Uterus (tissue), 3 donors: ENCODE measurements at regions not wholly inside any gene's neighbourhood (a gene's known extent, or its start where the extent isn't known, plus 50 kb on each side); places are given as distances from the start of the nearest gene placed in this dataset.
"Not testable (repeated sequence)": the region's sequence is repeated elsewhere in the genome, so short reads cannot be mapped to it uniquely, and the experiment has no call there.

ENCODE experiments used
- DNase-seq, 2 donors: peaks; one replicate each; pipeline ENCODE4 v3.0.0-alpha.2; 2019 to 2020
- H3K27ac ChIP-seq, 2 donors: fragments of 200-600 bp; sonication (generic); 1 replicate in 1 of 2; 2 replicates in 1 of 2; pipeline ENCODE4 v1.5.1; 2016 to 2018
- H3K27me3 ChIP-seq, 2 donors: fragments of 200-600 bp; sonication (generic); one replicate each; pipeline ENCODE4 v1.5.1; 2018 to 2019; ENCODE audit warnings: control low read depth in 1 of 2
- H3K36me3 ChIP-seq, 2 donors: fragments of 200-600 bp; sonication (generic); one replicate each; pipeline ENCODE4 v1.5.1; 2019; ENCODE audit warnings: control low read depth in 1 of 2
- H3K4me1 ChIP-seq, 2 donors: fragments of 200-600 bp; sonication (generic); one replicate each; pipeline ENCODE4 v1.5.1; 2018 to 2019; ENCODE audit warnings: control low read depth in 1 of 2
- H3K4me3 ChIP-seq, 2 donors: fragments of 200-600 bp; sonication (generic); 1 replicate in 1 of 2; 2 replicates in 1 of 2; pipeline ENCODE4 v1.5.1; 2018 to 2019; ENCODE audit warnings: mild to moderate bottlenecking in 1 of 2
- H3K9me3 ChIP-seq, 2 donors: fragments of 200-600 bp; sonication (generic); one replicate each; pipeline ENCODE4 v1.5.1; 2019; ENCODE audit warnings: control low read depth in 1 of 2
- CTCF ChIP-seq, 4 experiments: fragments of 200-600 bp in 2 of 4; fragments of 450-650 bp in 2 of 4; sonication (generic) in 2 of 4; IDR thresholded peaks; one replicate each; pipeline ENCODE4 v1.5.1; 2016 to 2019; ENCODE audit warnings: antibody characterized with exemption in 4 of 4, mild to moderate bottlenecking in 2 of 4, moderate library complexity in 1 of 4
- POLR2A ChIP-seq, 2 donors: fragments of 450-650 bp; IDR thresholded peaks; one replicate each; pipeline ENCODE4 v1.6.1; 2016; ENCODE audit warnings: antibody characterized with exemption in 2 of 2, mild to moderate bottlenecking in 1 of 2, moderate library complexity in 1 of 2
- intact Hi-C: fragments of 100-400 bp; cut with DNase I; formaldehyde crosslinking; loops from one replicate; pipeline ENCODE4 v1.15.1; 2023; ENCODE audit warnings: low total_unique reads
- donor health status: DM: yes; HTN: yes; CAD: no.

GRCh38 chr12:9364224-9365176 lies 156.3 kb upstream of the PZP start:
- no peaks in the 10 kb centered on the region for H3K36me3 ChIP-seq
- H3K27me3 ChIP-seq = no peaks in the 10 kb centered on the region
- no peak overlapping the region for H3K4me3 ChIP-seq
- no peaks in the 10 kb centered on the region for H3K4me1 ChIP-seq
- H3K27ac ChIP-seq = no peak overlapping the region
- DNase-seq = no peak
- TF ChIP-seq POLR2A (IDR thresholded peaks at IDR 0.05) (no peak), CTCF (IDR thresholded peaks at IDR 0.05) (no peak)
- no peaks in the 10 kb centered on the region for H3K9me3 ChIP-seq
- intact Hi-C loops = no loop called here

- intact Hi-C loops = no loop called here
- no peaks in the 10 kb centered on the region for H3K27me3 ChIP-seq
- H3K4me1 ChIP-seq = no peaks in the 10 kb centered on the region
- H3K27ac ChIP-seq = no peak overlapping the region
- DNase-seq = no peak
- no peak overlapping the region for H3K4me3 ChIP-seq
- H3K9me3 ChIP-seq = no peaks in the 10 kb centered on the region
- TF ChIP-seq CTCF (IDR thresholded peaks at IDR 0.05) (no peak), POLR2A (IDR thresholded peaks at IDR 0.05) (no peak)
- H3K36me3 ChIP-seq = no peaks in the 10 kb centered on the region
These were observed 154.9 kb upstream of the PZP start for GRCh38 chr12:9363145-9363544.

GRCh38 chr12:9361879-9362326 lies 153.7 kb upstream of the PZP start:
- TF ChIP-seq CTCF (IDR thresholded peaks at IDR 0.05) (no peak), POLR2A (IDR thresholded peaks at IDR 0.05) (no peak)
- Histone ChIP-seq H3K27ac (no peak overlapping the region), H3K36me3 (no peaks in the 10 kb centered on the region), H3K4me3 (no peak overlapping the region), H3K4me1 (no peaks in the 10 kb centered on the region), H3K9me3 (no peaks in the 10 kb centered on the region), H3K27me3 (no peaks in the 10 kb centered on the region)
- intact Hi-C loops = no loop called here
- no peak for DNase-seq

- DNase-seq, H3K27ac ChIP-seq, H3K4me1 ChIP-seq, H3K4me3 ChIP-seq, H3K36me3 ChIP-seq, intact Hi-C loops, H3K27me3 ChIP-seq, H3K9me3 ChIP-seq: not testable (repeated sequence)
These were observed 146.0 kb upstream of the PZP start for GRCh38 chr12:9354009-9354754.

- intact Hi-C loops = no loop called here
- no peak for DNase-seq
- TF ChIP-seq CTCF (IDR thresholded peaks at IDR 0.05) (no peak), POLR2A (IDR thresholded peaks at IDR 0.05) (no peak)
- Histone ChIP-seq H3K27me3 (no peaks in the 10 kb centered on the region), H3K4me1 (no peaks in the 10 kb centered on the region), H3K4me3 (no peak overlapping the region), H3K36me3 (no peaks in the 10 kb centered on the region), H3K27ac (no peak overlapping the region), H3K9me3 (peaks cover 0 to 2% of the 10 kb centered on the region in 2 donors)
These were observed 142.9 kb upstream of the PZP start for GRCh38 chr12:9351136-9351535.
